Nucleus accumbens (tissue), 56 donors: ENCODE measurements at regions not wholly inside any gene's neighbourhood (a gene's known extent, or its start where the extent isn't known, plus 50 kb on each side); places are given as distances from the start of the nearest gene placed in this dataset.
"Not testable (repeated sequence)": the region's sequence is repeated elsewhere in the genome, so short reads cannot be mapped to it uniquely, and the experiment has no call there.

Source experiments
- DNase-seq, 56 donors: peaks; one replicate each; lab custom pipeline; 2025; lab: John Stamatoyannopoulos, UW

- DNase-seq = no peak
These were observed 313.0 kb upstream of the ZNF608 start for GRCh38 chr5:125059255-125060002.

DNA sequence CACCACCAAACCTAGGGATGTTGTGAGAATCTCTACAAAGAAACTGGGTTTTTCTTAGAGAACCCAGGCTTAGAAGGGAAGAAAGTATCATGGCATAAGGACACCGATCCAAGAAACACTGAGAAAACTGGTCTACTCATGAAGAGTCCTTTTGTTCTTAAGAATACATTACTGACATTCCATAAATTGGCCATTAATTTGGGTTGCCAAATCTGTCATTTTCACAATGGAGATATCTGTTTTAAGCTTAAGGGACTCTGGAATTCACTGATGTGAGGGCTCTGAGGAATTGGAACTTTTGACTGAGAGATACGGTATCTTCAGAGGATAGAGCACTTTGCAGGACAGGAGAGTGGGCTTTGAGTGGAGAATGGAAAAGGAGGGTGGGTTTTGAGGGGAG lies 315.3 kb upstream of the ZNF608 start:
- no peak for DNase-seq

GRCh38 chr5:125064621-125065438 lies 318.4 kb upstream of the ZNF608 start:
- DNase-seq = peak in 1 of 56 donors; percentile 24

GRCh38 chr5:125065741-125066140 lies 319.3 kb upstream of the ZNF608 start:
- DNase-seq = no peak

- DNase-seq = no peak
These were observed 324.5 kb upstream of the ZNF608 start for GRCh38 chr5:125070961-125071360.

GRCh38 chr5:125073090-125073489 lies 326.7 kb upstream of the ZNF608 start:
- DNase-seq = no peak

- no peak for DNase-seq
These were observed 329.1 kb upstream of the ZNF608 start for GRCh38 chr5:125075567-125075966.

DNA sequence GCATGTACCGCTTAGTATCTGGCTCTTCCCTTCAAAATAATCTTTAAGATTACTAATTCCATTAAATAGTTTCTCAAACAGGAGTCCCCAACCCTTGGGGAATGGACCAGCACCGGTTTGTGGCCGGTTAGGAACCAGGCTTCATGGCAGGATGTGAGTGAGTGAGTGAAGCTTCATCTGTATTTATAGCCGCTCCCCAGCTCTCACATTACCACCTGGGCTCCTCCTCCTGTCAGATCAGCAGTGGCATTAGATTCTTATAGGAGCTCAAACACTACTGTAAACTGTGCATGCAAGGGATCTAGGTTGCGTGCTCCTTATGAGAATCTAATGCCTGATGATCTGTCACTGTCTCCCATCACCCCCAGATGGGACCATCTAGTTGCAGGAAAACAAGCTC lies 332.6 kb upstream of the ZNF608 start:
- DNase-seq = not testable (repeated sequence)

DNA sequence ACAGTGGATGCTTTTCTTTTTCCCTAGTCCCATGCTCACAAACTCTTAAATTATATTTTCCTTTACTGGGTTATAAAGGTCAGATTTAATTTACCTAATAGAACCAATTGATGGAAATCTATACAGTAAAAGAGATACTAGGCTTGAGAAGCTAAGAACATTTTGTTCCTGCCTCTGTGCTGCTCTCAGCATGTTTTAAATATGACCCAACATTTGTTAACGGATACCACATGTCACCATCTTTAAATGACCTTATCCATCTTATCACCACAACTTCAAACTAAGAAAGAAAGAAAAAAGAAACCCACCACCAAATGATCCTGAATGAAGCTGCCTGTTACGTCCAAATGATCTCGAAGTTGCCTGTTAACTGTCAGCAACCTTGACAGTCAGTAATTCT lies 334.7 kb upstream of the ZNF608 start:
- no peak for DNase-seq

GRCh38 chr5:125083981-125084380 lies 337.5 kb upstream of the ZNF608 start:
- no peak for DNase-seq

DNA sequence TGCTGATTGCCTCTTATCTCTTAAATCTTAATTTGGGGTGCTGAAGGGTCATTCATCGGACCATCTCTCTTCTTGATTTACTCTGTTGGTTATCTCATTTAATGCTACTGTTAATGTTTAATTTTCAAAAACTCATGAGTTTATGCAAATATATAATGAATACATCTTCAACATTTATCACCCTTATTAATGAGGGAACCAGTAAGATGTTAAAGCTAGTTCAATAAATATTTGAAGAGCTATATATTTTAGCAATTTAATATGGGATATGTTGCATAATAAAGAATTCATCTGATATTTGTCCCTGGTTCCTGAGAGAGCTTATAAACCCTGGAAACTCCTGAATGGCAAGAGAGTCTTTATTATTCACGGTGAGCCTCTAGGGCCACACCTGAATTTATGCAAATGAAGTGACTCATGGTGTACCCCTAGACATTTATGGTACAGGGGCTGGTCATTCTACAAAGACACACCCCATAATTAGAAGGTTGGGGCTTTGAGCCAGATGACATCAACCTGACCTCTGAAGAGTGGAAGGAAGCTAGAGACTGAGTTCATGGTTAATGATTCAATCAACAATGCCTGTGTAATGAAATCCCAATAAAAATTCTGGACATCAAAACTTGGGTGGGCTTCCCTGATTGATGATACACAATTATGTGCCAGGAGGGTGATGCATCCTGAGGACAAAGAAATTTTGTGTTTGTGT lies 339.5 kb upstream of the ZNF608 start:
- DNase-seq = no peak

DNA sequence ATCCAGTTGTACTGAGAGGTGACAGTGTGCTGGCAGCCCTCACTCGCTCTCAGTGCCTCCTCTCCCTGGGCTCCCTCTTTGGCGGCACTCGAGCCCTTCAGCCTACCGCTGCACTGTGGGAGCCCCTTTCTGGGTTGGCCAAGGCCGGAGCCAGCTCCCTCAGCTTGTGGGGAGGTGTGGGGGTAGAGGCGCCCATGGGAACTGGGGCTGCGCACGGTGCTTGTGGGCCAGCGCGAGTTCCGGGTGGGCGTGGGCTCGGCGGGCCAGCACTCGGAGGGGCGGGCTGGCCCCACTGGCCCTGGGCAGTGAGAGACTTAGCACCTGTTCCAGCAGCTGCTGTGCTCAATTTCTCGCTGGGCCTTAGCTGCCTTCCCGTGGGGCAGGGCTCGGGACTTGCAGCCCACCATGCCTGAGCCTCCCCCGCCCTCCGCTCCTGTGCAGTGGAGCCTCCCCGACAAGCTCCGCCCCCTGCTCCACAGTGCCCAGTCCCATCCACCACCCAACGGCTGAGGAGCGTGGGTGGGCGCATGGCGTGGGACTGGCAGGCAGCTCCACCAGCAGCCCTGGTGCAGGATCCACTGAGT lies 342.2 kb upstream of the ZNF608 start:
- DNase-seq = no peak

GRCh38 chr5:125092138-125092537 lies 345.7 kb upstream of the ZNF608 start:
- DNase-seq = not testable (repeated sequence)

- DNase-seq = peak in 1 of 56 donors; percentile 5
These were observed 347.3 kb upstream of the ZNF608 start for GRCh38 chr5:125093776-125094175.

- DNase-seq = no peak
These were observed 353.9 kb upstream of the ZNF608 start for GRCh38 chr5:125100342-125100741.

DNA sequence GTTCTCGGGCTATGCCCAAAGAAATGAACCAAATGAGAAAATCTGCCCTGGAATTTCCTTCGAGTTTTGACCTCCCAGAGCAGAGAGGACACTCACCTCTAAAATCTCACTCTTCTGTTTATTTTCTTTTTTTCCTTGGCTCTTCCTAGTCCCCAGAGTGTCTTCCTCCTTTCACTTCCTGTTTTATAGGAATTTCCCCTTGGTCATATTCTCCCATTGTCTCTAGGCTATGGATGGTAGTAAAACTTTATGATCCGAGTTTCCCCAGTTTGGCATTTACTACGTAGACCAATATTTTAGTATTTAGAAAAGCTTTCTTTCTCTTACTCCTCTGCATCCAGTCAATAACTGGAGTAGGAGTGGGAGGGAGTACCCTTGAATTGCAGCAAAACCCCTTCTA lies 354.5 kb upstream of the ZNF608 start:
- DNase-seq = no peak

DNA sequence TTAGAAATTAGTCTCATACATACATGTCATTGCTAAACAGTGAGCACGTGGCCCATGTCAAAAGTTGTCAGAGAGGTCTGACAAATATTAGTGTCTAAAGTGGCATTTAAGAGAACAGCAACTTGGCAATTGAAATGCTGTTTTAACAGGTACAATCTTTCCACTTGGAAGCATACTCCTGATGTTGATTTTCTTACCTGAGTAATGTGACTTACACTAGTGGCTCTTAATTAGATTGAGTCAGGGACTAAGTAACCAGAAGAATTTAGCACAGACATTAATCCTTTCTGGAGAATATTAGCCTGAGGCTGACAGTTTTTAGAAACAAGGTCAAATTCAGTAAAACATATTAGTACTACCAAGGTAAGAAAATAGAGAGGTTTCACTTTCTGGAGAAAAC lies 357.0 kb upstream of the ZNF608 start:
- no peak for DNase-seq

GRCh38 chr5:125106271-125106670 lies 359.8 kb upstream of the ZNF608 start:
- DNase-seq = no peak

DNA sequence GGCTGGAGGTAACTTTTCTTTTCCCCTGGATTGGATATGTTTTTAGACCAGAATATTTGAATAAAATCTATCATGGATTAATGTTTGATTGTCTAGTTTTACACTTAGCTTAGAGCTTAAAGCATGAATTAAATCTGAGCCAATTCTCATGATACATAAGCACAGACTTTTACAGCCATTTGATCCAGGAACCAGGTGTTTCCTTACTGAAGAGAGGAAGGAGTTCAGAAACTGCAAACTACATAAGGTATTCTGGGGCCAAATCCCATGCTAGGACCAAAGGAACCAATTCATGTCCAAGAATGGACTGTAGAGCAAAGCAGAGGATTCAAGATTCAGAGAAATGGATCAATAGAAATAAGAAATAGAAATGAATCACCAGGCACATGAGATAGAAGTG lies 360.4 kb upstream of the ZNF608 start:
- DNase-seq = no peak

- no peak for DNase-seq
These were observed 362.9 kb upstream of the ZNF608 start for GRCh38 chr5:125109293-125109692.

DNA sequence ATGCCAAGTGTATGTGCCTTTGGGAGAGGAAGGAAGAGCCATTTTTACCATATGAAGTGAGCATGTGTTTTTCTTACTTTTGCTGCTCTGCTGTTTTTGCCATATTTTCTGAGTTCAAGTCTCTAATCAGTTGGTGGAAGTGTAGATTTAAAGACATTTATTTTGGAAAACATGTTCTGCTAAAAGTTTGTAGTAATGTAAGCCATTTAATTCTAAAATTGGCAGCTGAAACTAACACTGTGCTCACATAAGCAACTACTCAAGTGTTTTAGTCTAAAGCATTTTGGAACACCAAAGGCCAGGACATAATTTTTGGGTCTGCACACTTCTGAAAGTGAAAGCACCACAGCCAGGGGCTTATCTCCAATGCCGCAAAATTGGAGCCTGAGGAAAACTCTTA lies 363.4 kb upstream of the ZNF608 start:
- DNase-seq = no peak
